PFSK-1 (cell line): ENCODE measurements at regions not wholly inside any gene's neighbourhood (a gene's known extent, or its start where the extent isn't known, plus 50 kb on each side); places are given as distances from the start of the nearest gene placed in this dataset.

Experiments
- FOXP2 ChIP-seq: optimal IDR thresholded peaks from 2 replicates; pipeline ENCODE3; 2011; ENCODE audit warnings: borderline replicate concordance, control low read depth, inconsistent platforms; ENCODE audit not compliant: insufficient read depth; ENCODE audit errors: extremely low read length, extremely low read depth
- POLR2AphosphoS5 ChIP-seq: IDR thresholded peaks from 2 replicates; pipeline ENCODE4 v1.6.1; 2012; ENCODE audit warnings: low read depth, mild to moderate bottlenecking, control low read depth, low read length, moderate library complexity
- REST ChIP-seq, 2 experiments: IDR thresholded peaks; 2 replicates each; pipeline versions ENCODE4 v1.6.1 to v1.8.0; 2011 to 2012; ENCODE audit warnings: low read depth in 2 of 2, low read length in 2 of 2, control low read depth in 1 of 2, inconsistent platforms in 1 of 2, mild to moderate bottlenecking in 1 of 2, moderate library complexity in 1 of 2; ENCODE audit not compliant: insufficient read depth in 1 of 2
- SIN3A ChIP-seq: IDR thresholded peaks from 2 replicates; pipeline ENCODE4 v1.6.1; 2012; ENCODE audit warnings: mild to moderate bottlenecking, low read length, moderate library complexity, borderline replicate concordance; ENCODE audit not compliant: insufficient read depth
- TAF1 ChIP-seq: IDR thresholded peaks from 2 replicates; pipeline ENCODE4 v1.6.1; 2012; ENCODE audit warnings: low read length, control low read depth, borderline replicate concordance; ENCODE audit not compliant: insufficient read depth

DNA sequence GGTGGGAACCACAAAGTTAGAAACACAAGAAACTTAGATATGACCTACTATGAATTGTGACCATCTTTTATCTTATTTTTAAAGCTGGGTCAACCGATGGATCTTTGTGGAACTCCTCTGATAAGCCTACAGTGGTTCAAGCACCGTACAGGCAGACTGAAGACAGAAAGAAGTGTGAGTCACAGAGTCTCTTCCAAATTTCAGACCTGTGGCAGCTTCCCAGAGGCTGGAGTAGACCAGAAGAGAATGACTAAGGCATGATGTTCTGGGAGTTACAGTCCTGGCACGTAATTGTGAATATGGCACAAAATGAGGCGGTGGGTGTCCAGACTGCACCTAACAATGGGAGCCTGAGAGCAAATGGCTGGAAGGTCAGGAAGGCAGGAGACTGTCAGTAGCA lies 70.0 kb downstream of the LMO4 start:
- no peak for TF ChIP-seq REST (IDR thresholded peaks at IDR 0.05; ENCODE audit: insufficient read depth in 1 of 2, low read depth in 2 of 2, low read length in 2 of 2)
- no peak for TF ChIP-seq TAF1
- no peak for TF ChIP-seq POLR2AphosphoS5
- no peak for TF ChIP-seq FOXP2
- no peak for TF ChIP-seq SIN3A

DNA sequence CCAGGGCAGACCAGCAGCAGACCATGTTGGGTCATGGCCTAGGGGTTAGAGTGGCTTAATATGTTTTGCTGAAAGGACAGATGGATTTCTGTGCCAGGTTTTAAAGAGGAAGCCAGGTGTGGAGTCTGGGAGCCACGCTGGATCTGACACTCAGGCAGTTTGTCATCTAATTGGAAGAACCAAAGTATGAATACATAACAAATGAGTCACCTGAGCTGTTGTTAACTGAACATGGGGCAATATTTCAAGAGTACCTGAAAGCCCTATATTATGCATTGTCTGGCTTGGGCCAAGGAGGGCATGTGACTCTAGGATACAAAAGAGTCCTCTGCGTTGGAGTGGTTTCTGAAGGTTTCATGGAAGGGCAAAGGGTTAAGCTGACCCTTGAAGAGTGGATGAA lies 70.6 kb downstream of the LMO4 start:
- TF ChIP-seq REST (IDR thresholded peaks at IDR 0.05; ENCODE audit: insufficient read depth in 1 of 2, low read depth in 2 of 2, low read length in 2 of 2), result no peak
- no peak for TF ChIP-seq TAF1
- no peak for TF ChIP-seq FOXP2
- TF ChIP-seq SIN3A, result no peak
- no peak for TF ChIP-seq POLR2AphosphoS5

GRCh38 chr1:87399701-87400100 lies 71.0 kb downstream of the LMO4 start:
- TF ChIP-seq TAF1 (no peak), REST (IDR thresholded peaks at IDR 0.05; ENCODE audit: insufficient read depth in 1 of 2, low read depth in 2 of 2, low read length in 2 of 2) (no peak), FOXP2 (no peak), POLR2AphosphoS5 (no peak), SIN3A (no peak)

DNA sequence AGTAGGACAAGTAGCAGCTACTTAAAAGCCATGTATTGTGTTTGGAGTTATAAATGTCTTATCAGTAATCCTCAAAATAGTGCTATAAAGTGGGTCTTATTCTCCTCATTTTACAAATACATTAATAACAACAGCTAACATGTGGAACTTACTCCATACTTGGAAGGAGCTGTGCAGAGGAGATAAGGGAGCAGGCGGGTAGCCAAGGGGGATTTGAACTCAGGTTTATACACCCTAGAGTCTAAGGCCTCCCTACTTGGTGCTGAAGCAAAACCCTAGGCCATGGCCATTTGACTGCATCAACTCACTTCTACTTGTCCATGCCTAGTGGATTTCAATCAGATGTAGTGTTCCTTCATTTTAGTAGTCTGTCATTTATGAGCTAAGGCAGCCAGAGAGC lies 72.1 kb downstream of the LMO4 start:
- TF ChIP-seq FOXP2, result no peak
- TF ChIP-seq SIN3A, result no peak

DNA sequence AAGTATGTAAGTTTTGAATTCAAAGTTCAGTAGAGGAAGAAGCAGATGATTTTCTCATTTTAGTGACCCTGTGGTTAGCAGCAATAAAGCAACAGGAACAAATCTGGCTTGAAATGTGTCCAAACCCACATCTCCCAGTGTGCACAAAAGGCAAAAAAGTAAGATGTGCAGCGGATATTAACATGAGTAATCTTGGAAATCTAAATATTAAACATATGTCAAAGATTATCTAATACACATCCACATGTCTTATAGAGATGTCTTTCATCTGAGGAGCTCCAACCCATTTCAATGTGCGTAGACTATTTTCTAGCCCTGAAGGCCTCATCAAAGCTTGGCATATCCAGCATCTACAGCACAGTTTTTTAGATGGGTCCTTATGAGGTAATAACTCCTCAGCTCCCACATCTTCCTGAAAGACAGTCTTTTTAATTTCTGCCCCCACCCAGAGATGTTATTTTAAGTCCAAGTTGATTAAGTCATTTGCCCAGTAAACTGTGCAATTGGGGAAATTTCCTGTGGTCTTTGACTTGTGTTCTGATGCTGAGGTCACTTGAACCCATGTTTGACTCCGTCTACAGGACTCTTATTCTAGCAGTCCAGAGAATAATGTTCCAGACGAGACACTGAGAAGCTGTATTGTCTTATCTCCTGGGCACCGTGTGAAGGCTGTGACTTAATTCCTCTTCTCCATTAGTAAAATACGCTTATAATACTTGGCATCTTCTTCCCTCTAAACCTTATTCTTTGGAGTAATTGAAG lies 73.7 kb downstream of the LMO4 start:
- TF ChIP-seq FOXP2, result no peak
- 0 out of 2 replicates have a peak, but pooled peaks have one; percentile 37 for TF ChIP-seq POLR2AphosphoS5

DNA sequence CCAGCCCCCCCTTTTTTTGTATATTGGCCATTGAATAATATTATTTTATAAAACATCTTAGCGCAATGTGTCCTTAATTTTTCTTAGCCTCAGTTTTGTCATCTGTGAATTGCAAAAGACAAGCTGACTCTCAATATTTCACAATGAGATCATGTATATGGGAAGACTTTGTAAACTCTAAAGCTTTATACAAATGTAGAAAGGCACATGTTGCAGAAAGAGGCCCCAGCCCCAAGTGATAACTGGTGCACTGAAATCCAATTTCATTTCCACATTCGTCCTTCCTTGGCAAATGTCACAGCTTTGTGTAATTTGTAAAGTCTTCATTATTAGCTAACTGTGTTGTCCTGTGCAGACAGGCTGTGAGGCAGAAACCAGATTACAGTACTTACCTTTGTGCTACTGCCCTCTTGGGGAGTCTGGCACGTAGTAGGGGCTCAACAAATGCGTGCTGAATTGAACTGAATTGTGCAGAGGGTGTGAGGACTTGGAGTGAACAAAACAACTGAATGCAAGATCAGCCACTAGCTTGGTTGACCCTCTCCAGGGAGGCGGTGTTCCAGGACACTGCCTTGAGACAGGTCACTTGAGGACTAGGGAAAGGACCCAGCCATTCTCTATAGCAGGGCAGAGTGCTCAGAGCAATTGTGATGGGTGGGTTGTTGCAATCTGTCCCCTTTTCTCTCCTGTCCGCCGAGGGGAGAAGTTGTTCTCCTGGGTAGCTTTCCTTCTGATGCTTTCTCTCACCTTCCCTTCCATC lies 74.6 kb downstream of the LMO4 start:
- TF ChIP-seq POLR2AphosphoS5 (no peak), TAF1 (no peak), SIN3A (no peak), REST (IDR thresholded peaks at IDR 0.05; ENCODE audit: insufficient read depth in 1 of 2, low read depth in 2 of 2, low read length in 2 of 2) (no peak), FOXP2 (no peak)
